WERI-Rb-1 (cell line): ENCODE measurements at regions not wholly inside any gene's neighbourhood (a gene's known extent, or its start where the extent isn't known, plus 50 kb on each side); places are given as distances from the start of the nearest gene placed in this dataset.
A peak's percentile ranks its signal among the peaks of the same experiment; 100 is the strongest.

ENCODE experiments used
- DNase-seq: peaks from one replicate; pipeline ENCODE4 v3.0.0-alpha.2; 2020
- H3K27ac ChIP-seq: fragments of 250-450 bp; sonication (Bioruptor Pico); 2 replicates; pipeline ENCODE4 v1.5.1; 2020; ENCODE audit warnings: mild to moderate bottlenecking, moderate library complexity
- H3K27me3 ChIP-seq: fragments of 250-450 bp; sonication (Bioruptor Pico); 2 replicates; pipeline ENCODE4 v1.5.1; 2021; ENCODE audit warnings: mild to moderate bottlenecking, low read depth, moderate library complexity; ENCODE audit not compliant: insufficient read depth, severe bottlenecking
- H3K36me3 ChIP-seq: fragments of 250-450 bp; sonication (Bioruptor Pico); 2 replicates; pipeline ENCODE4 v1.5.1; 2020; ENCODE audit warnings: mild to moderate bottlenecking, moderate library complexity
- H3K4me3 ChIP-seq: 2 replicates; pipeline ENCODE4 v1.5.1; 2011; ENCODE audit warnings: low read depth, mild to moderate bottlenecking, control low read depth, low read length
- H3K9me3 ChIP-seq: fragments of 250-450 bp; sonication (Bioruptor Pico); 2 replicates; pipeline ENCODE4 v1.5.1; 2021; ENCODE audit warnings: mild to moderate bottlenecking, moderate library complexity; ENCODE audit not compliant: severe bottlenecking
- TF ChIP-seq, protein P1 (sequence below): IDR thresholded peaks from 2 replicates; pipeline ENCODE4 v1.5.1; 2011; ENCODE audit warnings: low read depth, mild to moderate bottlenecking, control low read depth, inconsistent platforms, low read length

GRCh38 chr15:26294059-26294689 lies 431.0 kb upstream of the ATP10A start:
- H3K27ac ChIP-seq: no peak overlapping the region
- DNase-seq: peak; percentile 74
- TF ChIP-seq, protein P1, sequence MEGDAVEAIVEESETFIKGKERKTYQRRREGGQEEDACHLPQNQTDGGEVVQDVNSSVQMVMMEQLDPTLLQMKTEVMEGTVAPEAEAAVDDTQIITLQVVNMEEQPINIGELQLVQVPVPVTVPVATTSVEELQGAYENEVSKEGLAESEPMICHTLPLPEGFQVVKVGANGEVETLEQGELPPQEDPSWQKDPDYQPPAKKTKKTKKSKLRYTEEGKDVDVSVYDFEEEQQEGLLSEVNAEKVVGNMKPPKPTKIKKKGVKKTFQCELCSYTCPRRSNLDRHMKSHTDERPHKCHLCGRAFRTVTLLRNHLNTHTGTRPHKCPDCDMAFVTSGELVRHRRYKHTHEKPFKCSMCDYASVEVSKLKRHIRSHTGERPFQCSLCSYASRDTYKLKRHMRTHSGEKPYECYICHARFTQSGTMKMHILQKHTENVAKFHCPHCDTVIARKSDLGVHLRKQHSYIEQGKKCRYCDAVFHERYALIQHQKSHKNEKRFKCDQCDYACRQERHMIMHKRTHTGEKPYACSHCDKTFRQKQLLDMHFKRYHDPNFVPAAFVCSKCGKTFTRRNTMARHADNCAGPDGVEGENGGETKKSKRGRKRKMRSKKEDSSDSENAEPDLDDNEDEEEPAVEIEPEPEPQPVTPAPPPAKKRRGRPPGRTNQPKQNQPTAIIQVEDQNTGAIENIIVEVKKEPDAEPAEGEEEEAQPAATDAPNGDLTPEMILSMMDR: peak; percentile 78
- no peaks in the 10 kb centered on the region for H3K27me3 ChIP-seq
- H3K4me3 ChIP-seq: no peak overlapping the region
- no peaks in the 10 kb centered on the region for H3K9me3 ChIP-seq
- no peaks in the 10 kb centered on the region for H3K36me3 ChIP-seq

DNA sequence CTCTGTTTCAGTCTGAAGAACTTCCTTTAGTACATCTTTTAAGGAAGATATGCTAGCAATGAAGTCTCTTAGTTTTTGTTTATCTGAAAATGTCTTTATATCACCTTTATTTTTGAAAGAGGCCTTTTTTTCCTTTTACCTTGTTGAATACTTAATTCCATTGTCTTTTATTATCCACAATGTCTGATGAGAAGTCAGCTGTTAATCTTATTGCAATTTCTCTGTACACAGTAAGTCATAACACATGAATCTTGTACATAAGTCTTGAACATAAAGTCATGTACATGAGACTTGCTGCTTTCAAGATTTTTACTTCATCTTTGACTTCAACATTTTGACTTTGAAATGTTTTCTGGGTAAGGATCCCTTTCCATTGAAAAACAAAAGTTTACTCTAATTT lies 424.3 kb upstream of the ATP10A start:
- Histone ChIP-seq H3K27me3 (no peaks in the 10 kb centered on the region), H3K9me3 (peaks cover 4% of the 10 kb centered on the region), H3K27ac (no peak overlapping the region), H3K4me3 (no peak overlapping the region), H3K36me3 (no peaks in the 10 kb centered on the region)
- TF ChIP-seq, protein P1: no peak
- no peak for DNase-seq

DNA sequence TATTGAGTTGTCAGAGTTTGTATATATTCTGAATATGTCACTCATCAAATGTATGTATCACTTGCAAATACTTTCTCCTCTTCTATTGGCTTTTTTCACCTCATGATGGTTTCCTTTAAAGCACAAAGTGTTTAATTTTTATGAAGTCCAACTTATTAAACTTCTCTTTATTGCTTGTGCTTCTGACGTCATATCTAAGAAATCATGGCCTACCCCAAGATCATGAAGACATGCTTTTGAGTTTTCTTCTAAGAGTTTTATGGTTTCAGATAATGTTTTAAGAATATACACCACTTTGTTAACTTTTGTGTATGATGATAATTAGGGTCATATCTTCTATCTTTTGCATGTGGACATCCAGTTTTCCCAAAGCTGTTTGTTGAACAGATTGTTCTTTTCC lies 417.2 kb upstream of the ATP10A start:
- Histone ChIP-seq H3K27me3 (no peaks in the 10 kb centered on the region), H3K4me3 (no peak overlapping the region), H3K9me3 (no peaks in the 10 kb centered on the region), H3K27ac (no peak overlapping the region), H3K36me3 (no peaks in the 10 kb centered on the region)
- DNase-seq: no peak
- TF ChIP-seq, protein P1: no peak

GRCh38 chr15:26261966-26262365 lies 398.8 kb upstream of the ATP10A start:
- Histone ChIP-seq H3K4me3 (no peak overlapping the region), H3K27ac (no peak overlapping the region), H3K27me3 (no peaks in the 10 kb centered on the region), H3K9me3 (no peaks in the 10 kb centered on the region), H3K36me3 (no peaks in the 10 kb centered on the region)
- DNase-seq: no peak
- TF ChIP-seq, protein P1: no peak

GRCh38 chr15:26261413-26261812 lies 398.3 kb upstream of the ATP10A start:
- no peaks in the 10 kb centered on the region for H3K27me3 ChIP-seq
- TF ChIP-seq, protein P1: no peak
- H3K27ac ChIP-seq: no peak overlapping the region
- DNase-seq: no peak
- no peak overlapping the region for H3K4me3 ChIP-seq
- H3K36me3 ChIP-seq: no peaks in the 10 kb centered on the region
- no peaks in the 10 kb centered on the region for H3K9me3 ChIP-seq
